HG02588 (cell line): ENCODE measurements at regions not wholly inside any gene's neighbourhood (a gene's known extent, or its start where the extent isn't known, plus 50 kb on each side); places are given as distances from the start of the nearest gene placed in this dataset.
"Not testable (repeated sequence)": the region's sequence is repeated elsewhere in the genome, so short reads cannot be mapped to it uniquely, and the experiment has no call there.

Source experiments
- ATAC-seq: cut with Tn5 transposase; IDR thresholded peaks from one replicate; pipeline ENCODE4 v1.9.1; 2021; ENCODE audit warnings: mild to moderate bottlenecking, moderate library complexity; ENCODE audit not compliant: unreplicated experiment

DNA sequence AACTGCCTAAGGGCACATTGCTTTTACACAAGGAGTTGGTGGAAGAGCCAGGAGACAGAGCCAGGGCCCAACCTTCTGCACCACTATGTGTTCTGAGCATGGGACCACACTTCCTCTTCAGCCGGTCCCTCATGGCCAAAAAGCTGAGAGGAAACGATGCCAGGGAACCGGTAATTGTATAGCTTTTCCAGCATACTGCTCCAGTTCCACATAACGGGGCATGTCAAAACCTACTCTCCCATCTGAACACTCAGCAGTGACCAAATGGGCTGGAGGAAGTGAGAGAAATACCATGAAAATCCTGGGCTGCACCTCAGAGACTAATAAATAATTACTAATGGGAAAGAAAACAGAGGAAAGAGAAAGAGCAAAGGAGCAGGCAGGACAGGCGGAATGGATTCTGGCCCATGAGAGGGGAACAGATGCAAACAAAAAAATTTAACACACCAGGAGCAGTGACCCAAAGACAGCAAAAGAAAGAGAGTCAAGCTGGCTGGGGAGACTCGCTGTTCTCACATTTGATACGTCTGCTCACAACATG lies 52.0 kb upstream of the BMP2 start:
- ATAC-seq, result no peak

DNA sequence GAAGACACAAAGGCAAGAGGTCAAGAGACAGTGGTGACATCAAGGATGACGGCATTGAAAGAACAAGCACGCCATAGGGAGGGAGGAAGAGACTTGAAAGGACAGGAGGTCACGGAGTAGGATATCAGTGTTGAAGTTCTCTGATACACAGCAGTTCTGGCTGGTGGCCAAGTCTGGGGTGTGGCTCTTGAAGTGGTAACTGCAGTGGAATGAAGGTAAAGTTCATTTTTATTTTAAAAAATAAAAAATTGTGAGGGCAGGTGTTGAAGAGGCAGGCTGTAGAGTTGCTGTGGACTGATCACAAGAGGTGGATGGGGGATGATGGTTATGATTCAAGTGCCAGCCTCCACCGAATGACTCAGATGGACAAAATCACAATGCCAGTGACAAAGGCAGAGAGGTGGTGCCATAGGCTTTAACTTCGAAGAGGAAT lies 53.2 kb upstream of the BMP2 start:
- ATAC-seq, result no peak

DNA sequence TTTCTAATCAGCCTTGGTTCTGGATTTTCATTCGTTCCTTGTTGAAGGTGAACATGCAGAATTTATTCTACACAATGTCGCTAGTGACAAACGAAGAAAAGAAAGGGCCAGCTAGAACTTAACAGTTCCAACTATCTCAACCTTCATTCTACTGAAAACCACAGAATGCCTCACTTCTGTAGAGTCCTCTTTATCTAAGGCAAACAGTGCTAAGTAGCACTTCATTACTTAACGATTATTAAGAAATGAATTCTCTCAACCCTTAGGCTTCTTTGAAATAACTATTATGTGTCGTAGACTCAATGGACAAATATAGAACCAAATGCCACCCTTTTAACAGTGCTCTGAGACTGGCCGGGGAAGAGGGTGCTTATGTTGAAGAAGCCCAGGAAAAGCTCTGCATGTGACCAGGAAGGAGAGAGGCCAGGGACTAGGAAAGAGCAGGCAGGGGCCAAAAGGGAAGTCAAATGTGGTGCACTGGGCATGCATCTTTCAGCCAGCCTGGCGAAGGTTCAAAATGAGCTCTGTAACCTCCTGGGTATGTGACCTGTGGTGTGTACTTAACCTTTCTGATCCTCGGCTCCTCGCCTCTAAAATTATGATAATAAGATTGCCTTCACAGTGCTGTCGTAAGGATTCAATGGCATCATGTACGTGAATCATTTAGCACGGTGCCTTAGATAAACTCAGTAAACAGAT lies 55.4 kb upstream of the BMP2 start:
- no peak for ATAC-seq

DNA sequence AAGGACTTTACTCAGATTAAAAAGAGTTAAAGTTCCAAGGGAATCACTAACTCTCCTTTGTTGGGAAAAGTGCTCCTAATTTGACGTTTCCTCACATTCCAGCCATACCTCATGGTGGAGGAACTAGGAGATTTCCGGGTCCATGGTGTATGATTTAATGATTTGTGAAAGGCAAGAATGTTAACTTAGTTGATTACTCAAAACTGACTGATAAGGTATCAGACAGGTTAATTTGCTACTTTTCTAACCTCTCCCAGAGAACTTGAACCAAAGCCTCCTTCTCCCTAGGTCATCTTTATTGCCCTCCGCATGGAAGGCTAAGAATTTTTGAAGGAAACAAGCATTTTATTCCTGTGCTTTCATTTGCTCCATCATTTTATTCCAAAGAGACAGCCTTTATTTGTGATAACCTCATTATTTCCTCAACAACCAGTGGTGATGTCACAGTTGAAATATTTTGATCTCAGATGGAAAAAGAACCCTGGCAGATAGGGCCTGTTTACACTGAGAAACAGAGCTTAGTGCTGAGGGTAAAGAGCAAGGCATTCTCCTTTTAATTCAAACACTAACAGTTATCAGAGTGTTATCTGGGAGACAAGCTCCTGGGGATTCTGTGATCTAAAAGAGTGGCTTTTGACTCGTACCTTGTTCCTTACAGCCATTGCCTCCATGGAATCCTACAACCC lies 57.4 kb upstream of the BMP2 start:
- ATAC-seq, result no peak

DNA sequence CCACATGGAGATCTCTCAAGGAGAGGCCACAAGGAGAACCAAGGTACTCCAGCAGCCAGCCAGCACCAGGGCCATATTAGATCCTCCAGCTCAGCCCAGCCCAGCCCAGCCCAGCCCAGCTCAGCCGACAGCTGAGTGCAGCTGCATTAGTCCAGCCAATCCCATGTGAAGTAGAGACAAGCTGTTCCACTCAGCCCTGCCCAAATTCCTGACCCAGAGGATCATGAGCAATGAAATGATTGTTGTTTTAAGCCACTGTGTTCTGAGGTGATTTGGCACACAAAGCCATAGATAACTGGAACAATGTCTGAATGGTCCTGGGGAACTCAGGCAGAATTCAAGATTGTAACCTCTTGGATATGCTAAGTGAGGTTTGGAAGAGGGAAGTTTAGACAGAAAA lies 59.5 kb upstream of the BMP2 start:
- no peak for ATAC-seq

DNA sequence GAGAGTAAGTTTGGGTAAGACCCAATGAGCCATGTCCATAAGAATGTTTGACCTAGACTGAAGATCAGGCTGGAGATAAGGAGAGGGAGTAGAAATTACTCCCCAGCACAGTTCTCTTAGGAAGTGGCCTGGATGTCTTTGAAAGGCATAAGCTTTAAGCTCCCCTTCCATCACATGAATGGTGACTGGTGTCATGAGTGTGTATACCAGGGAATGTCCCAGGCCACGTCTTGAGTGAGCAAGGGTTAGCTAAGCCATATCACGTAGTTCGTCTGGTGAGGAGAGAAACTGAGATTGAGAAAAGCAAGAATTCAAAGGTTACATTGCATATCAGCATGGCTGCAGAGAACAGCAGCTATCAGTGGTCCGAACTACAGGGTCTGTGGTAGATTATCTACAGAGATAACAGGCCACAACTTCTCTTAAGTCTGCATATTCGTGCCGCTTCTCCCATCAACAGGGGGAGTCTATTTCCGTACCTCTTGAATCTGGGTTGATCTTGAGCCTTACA lies 60.1 kb upstream of the BMP2 start:
- no peak for ATAC-seq

DNA sequence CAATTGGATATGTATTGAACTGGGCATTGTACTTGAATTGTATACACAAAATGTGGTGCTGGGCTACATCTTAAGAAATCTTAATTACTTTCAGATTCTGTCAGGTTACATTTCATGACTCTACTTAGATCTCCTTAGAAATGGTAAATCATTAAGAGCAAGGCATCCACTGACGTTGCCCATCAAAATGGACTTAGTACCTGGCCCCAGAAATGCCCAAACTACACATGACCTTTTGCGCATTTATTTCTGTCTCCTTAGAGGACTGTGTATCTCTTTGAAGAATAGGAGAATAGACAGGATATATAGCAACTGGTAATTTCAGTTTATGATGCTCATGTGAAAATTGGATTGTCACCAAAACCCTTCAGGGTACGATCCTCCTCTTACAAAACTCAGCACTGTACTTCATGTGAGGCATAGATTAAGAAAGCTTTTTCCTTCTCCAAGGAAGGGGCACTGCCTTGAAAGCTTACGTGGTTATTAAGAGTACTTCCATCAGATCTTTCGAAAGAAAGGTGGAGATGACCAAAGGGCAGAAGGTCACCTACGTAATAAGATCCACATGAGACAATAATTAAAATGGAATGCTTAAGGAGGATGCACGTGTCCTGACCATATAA lies 61.4 kb upstream of the BMP2 start:
- ATAC-seq, result no peak

DNA sequence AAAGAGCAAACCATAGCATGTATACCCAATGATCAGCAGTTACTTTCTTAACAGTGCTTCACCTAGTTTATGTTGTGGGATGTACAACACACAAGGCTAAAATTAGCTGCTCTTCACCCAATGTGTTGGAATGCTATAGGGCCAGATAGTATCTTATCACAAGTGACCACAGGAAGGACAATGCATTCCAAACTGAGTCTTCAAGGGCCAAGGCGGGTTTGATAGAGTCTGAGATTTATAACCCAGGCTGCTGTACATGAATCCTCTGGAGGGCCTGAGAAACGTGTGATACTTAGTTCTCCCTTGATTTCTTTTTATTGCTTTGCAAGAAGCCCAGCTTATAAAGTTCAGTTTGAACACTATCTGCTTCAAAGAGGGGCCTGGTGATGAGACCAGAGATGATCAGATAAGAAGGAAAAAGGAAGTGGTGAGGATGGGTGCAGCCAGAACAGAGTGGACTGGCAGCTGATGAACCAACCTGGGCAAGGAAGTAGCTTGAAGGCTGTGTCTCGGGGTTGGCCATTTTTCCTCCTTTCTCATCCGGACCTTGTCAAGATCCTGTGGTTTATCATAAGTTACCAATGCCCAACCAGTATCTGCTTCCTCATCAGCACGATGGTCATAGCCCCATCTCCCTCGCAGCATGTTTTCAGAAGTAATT lies 62.2 kb upstream of the BMP2 start:
- ATAC-seq, result no peak

- ATAC-seq, result no peak
Observed at GRCh38 chr20:6704132-6704861, 63.2 kb upstream of the BMP2 start.

DNA sequence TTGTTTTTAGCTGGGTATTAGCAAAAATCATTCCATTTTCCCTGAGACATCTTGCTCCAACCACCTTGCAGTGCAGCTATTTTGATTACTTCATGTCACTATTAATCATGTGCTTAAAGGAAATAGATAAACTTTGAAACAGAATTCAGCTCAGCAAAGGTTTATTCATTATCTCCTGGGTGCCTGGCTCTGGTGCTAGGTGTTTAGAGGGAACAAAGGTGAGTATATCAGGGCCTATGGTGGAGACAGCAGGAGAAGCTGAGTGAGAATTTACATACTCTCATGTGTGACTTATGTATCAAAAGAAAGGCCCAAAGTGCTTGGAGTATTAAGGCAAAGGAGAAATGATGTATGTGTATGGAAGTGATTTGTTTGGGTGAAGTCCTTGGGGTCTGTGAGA lies 63.8 kb upstream of the BMP2 start:
- ATAC-seq, result no peak

- ATAC-seq, result no peak
Observed at GRCh38 chr20:6703047-6703446, 64.4 kb upstream of the BMP2 start.

GRCh38 chr20:6702144-6702543 lies 65.3 kb upstream of the BMP2 start:
- no peak for ATAC-seq

DNA sequence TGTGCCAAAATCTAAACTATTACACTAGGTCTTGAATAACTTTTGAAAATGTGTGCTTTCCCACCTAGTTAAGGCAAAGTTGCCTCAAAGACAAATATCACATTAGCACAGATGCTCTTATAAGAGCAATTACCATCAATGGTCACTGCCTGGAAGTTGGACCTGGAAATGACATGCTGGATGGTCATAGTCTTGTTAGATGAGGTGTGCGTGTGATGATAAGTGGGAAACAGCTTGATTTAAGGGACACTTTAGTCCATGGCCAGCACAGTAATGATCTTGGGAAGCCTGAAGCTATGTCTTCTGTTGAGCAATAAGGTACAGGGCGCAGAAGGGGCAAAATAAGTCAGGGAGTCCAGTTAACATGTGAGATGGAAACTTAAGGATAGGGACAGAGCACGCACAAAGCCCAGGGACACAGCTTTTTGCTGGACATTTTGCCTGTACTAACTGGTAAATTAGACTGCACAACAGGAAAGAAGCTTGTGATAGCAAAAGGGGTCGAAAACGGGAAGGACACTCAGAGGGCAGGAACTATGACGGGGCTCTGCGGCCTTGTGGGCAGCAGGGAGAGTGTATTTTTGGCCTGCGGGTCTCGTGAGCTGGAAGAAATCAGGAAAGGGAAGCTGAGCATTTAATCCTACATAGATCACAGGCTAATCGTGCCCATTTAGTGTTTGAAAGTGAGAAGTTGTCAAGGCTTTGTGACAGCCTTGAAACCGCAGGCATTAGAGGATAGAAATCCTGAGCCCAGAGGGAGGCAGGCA lies 66.7 kb upstream of the BMP2 start:
- no peak for ATAC-seq

DNA sequence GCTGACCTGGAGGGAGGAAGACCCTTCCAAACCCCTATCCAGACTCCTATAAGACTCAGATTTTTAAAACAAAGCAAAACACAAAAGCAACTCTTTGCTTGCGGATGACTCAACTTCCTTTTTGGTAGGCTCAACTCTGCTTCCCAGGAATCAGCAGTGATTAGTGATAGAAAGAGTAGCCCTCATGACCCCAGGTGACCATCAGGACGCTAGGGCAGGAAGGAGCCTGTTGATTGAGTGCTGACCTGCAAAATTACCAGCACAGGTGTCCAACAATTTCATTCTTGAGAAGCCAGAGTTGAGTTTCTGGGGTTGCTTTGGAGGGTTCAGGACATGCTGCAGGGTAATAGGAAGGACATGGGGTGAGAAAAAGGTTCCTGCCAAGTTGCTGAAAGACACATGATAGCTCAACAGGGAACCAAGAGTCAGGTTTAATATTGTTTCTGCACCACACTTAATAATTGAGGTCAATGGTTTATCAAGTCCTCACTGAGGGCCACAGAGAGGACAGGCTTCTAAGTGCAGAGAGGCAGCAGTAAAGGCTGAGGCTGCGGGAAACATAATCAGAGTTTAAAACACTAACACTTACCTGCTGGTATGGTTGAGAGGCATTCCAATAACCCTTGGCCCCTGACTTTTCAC lies 67.4 kb upstream of the BMP2 start:
- ATAC-seq, result no peak

DNA sequence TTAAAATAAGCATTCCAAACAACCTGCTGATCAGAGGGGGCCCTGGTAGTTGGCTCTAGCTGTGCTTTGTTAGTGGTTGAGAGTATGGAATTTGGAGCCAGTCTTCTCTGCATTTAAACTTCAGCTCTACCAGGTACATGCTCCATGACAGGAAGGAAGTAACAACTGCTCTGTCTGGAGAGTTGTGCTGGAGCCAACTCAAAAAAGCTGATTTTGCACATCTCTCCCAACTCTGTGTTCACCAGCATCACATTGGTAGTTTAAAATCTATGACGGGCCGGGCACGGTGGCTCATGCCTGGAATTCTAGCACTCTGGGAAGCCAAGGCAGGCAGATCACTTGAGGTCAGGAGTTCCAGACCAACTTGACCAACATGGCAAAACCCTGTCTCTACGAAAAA lies 68.8 kb upstream of the BMP2 start:
- no peak for ATAC-seq

GRCh38 chr20:6698056-6698455 lies 69.4 kb upstream of the BMP2 start:
- ATAC-seq, result no peak

GRCh38 chr20:6697228-6697972 lies 70.1 kb upstream of the BMP2 start:
- no peak for ATAC-seq

- ATAC-seq, result no peak
Observed at GRCh38 chr20:6696001-6696400, 71.5 kb upstream of the BMP2 start.

GRCh38 chr20:6693808-6694198 lies 73.7 kb upstream of the BMP2 start:
- ATAC-seq, result not testable (repeated sequence)
